Fibroblast of the aortic adventitia (primary cell): ENCODE measurements at regions not wholly inside any gene's neighbourhood (a gene's known extent, or its start where the extent isn't known, plus 50 kb on each side); places are given as distances from the start of the nearest gene placed in this dataset.

Experiments
- DNase-seq: peaks from one replicate; pipeline ENCODE4 v3.0.0-alpha.2; 2010; ENCODE audit warnings: low read depth
- H3K4me3 ChIP-seq: 2 replicates; pipeline ENCODE4 v1.5.1; 2011; ENCODE audit warnings: low read depth, mild to moderate bottlenecking, control low read depth, low read length, moderate library complexity
- CTCF ChIP-seq: IDR thresholded peaks from 2 replicates; pipeline ENCODE4 v1.5.1; 2011; ENCODE audit warnings: mild to moderate bottlenecking, low read length, control low read depth, inconsistent platforms; ENCODE audit not compliant: insufficient read depth

- H3K4me3 ChIP-seq = no peak overlapping the region
- DNase-seq = no peak
- TF ChIP-seq CTCF = no peak
Measured at GRCh38 chr11:41845066-41845465, 385.6 kb upstream of the LRRC4C start.

GRCh38 chr11:41848349-41848748 is 388.9 kb upstream of the LRRC4C start:
- no peak for TF ChIP-seq CTCF
- no peak overlapping the region for H3K4me3 ChIP-seq
- DNase-seq = no peak

- no peak for DNase-seq
- TF ChIP-seq CTCF = no peak
- no peak overlapping the region for H3K4me3 ChIP-seq
Measured at GRCh38 chr11:41849250-41849649, 389.8 kb upstream of the LRRC4C start.

- DNase-seq = no peak
- no peak for TF ChIP-seq CTCF
- no peak overlapping the region for H3K4me3 ChIP-seq
Measured at GRCh38 chr11:41851743-41852142, 392.3 kb upstream of the LRRC4C start.

GRCh38 chr11:41861838-41862237 is 402.4 kb upstream of the LRRC4C start:
- no peak overlapping the region for H3K4me3 ChIP-seq
- TF ChIP-seq CTCF = no peak
- no peak for DNase-seq

- DNase-seq = no peak
- no peak for TF ChIP-seq CTCF
- no peak overlapping the region for H3K4me3 ChIP-seq
Measured at GRCh38 chr11:41866525-41866924, 407.1 kb upstream of the LRRC4C start.

GRCh38 chr11:41868606-41869005 is 409.2 kb upstream of the LRRC4C start:
- no peak for TF ChIP-seq CTCF
- H3K4me3 ChIP-seq = no peak overlapping the region
- DNase-seq = no peak
